HG02884 (cell line): ENCODE measurements at regions not wholly inside any gene's neighbourhood (a gene's known extent, or its start where the extent isn't known, plus 50 kb on each side); places are given as distances from the start of the nearest gene placed in this dataset.
A peak's percentile ranks its signal among the peaks of the same experiment; 100 is the strongest.
"Not testable (repeated sequence)": the region's sequence is repeated elsewhere in the genome, so short reads cannot be mapped to it uniquely, and the experiment has no call there.

Experiments used
- ATAC-seq: cut with Tn5 transposase; IDR thresholded peaks from one replicate; pipeline ENCODE4 v1.9.1; 2021; ENCODE audit warnings: mild to moderate bottlenecking, moderate library complexity; ENCODE audit not compliant: unreplicated experiment

- ATAC-seq = no peak
Measured at GRCh38 chr3:86378829-86379228, 612.1 kb downstream of the VGLL3 start.

- ATAC-seq = not testable (repeated sequence)
Measured at GRCh38 chr3:86335566-86335965, 655.4 kb downstream of the VGLL3 start.

GRCh38 chr3:86333636-86334035, 657.3 kb downstream of the VGLL3 start:
- ATAC-seq = no peak

GRCh38 chr3:86303935-86304334, 687.0 kb downstream of the VGLL3 start:
- ATAC-seq = no peak

- ATAC-seq = no peak
Measured at GRCh38 chr3:86282106-86282787, 708.7 kb downstream of the VGLL3 start.

- no peak for ATAC-seq
Measured at GRCh38 chr3:86269364-86270155, 721.4 kb downstream of the VGLL3 start.

GRCh38 chr3:86257955-86258641, 732.9 kb downstream of the VGLL3 start:
- ATAC-seq = peak; percentile 80

GRCh38 chr3:86254480-86254879, 736.5 kb downstream of the VGLL3 start:
- no peak for ATAC-seq

- ATAC-seq = no peak
Measured at GRCh38 chr3:86251781-86252180, 739.2 kb downstream of the VGLL3 start.

- no peak for ATAC-seq
Measured at GRCh38 chr3:86249833-86250232, 741.1 kb downstream of the VGLL3 start.

- ATAC-seq = no peak
Measured at GRCh38 chr3:86245360-86245759, 745.6 kb downstream of the VGLL3 start.

- ATAC-seq = no peak
Measured at GRCh38 chr3:86244905-86245304, 746.0 kb downstream of the VGLL3 start.

- ATAC-seq = no peak
Measured at GRCh38 chr3:86239946-86240345, 751.0 kb downstream of the VGLL3 start.

- ATAC-seq = no peak
Measured at GRCh38 chr3:86234506-86235254, 756.3 kb downstream of the VGLL3 start.

- ATAC-seq = no peak
Measured at GRCh38 chr3:86230762-86231161, 760.2 kb downstream of the VGLL3 start.

- no peak for ATAC-seq
Measured at GRCh38 chr3:86229775-86230094, 761.2 kb downstream of the VGLL3 start.

- ATAC-seq = no peak
Measured at GRCh38 chr3:86229086-86229774, 761.7 kb downstream of the VGLL3 start.

- ATAC-seq = no peak
Measured at GRCh38 chr3:86228101-86228500, 762.8 kb downstream of the VGLL3 start.

- ATAC-seq = no peak
Measured at GRCh38 chr3:86225461-86225860, 765.5 kb downstream of the VGLL3 start.

- ATAC-seq = no peak
Measured at GRCh38 chr3:86221601-86222000, 769.3 kb downstream of the VGLL3 start.

- ATAC-seq = no peak
Measured at GRCh38 chr3:86208772-86209171, 782.2 kb downstream of the VGLL3 start.
